A673 (cell line): ENCODE measurements at regions not wholly inside any gene's neighbourhood (a gene's known extent, or its start where the extent isn't known, plus 50 kb on each side); places are given as distances from the start of the nearest gene placed in this dataset.

Source experiments
- EZH2 ChIP-seq: fragments of 200-600 bp; sonication (generic); IDR thresholded peaks from 2 replicates; pipeline ENCODE4 v1.6.1; 2017; ENCODE audit warnings: borderline replicate concordance, low read depth, mild to moderate bottlenecking, mixed read lengths, antibody characterized with exemption, low read length; ENCODE audit not compliant: poor library complexity, severe bottlenecking
- TF ChIP-seq, protein P1 (sequence below): fragments of 300-800, 200-600 bp; sonication (generic); conservative IDR thresholded peaks from 2 replicates; pipeline ENCODE4 v1.5.1; 2017; ENCODE audit warnings: low read depth, mild to moderate bottlenecking, antibody characterized with exemption, low read length, moderate library complexity, mixed read lengths

DNA sequence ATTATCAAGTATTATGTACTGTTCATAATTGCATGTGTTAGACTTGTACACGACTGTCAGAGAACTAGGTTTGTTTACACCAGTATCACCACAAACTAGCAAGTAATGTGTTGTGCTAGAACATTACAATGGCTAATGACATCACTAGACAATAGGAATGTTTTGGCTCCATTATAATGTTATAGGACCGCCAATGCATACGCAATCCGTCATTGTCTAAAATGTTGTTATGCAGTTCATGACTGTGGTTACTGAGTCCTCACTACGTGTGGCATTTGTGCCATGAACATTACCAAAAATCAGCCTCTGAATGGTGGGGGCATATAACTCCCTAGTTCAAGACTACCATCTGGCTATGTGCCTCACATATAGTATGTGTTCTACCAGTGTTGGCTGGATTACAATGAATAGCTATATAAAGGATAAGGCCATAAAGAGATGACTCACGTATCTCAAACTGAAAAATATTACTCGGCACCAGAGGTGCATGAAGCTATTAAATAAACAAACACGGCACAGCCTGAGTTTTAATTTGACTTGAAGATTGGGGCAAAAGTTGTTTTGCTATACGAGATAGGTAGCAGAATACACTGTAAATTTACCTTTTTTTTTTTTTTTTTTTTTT lies 89.1 kb upstream of the COL24A1 start:
- TF ChIP-seq EZH2: no peak
- TF ChIP-seq, protein P1, sequence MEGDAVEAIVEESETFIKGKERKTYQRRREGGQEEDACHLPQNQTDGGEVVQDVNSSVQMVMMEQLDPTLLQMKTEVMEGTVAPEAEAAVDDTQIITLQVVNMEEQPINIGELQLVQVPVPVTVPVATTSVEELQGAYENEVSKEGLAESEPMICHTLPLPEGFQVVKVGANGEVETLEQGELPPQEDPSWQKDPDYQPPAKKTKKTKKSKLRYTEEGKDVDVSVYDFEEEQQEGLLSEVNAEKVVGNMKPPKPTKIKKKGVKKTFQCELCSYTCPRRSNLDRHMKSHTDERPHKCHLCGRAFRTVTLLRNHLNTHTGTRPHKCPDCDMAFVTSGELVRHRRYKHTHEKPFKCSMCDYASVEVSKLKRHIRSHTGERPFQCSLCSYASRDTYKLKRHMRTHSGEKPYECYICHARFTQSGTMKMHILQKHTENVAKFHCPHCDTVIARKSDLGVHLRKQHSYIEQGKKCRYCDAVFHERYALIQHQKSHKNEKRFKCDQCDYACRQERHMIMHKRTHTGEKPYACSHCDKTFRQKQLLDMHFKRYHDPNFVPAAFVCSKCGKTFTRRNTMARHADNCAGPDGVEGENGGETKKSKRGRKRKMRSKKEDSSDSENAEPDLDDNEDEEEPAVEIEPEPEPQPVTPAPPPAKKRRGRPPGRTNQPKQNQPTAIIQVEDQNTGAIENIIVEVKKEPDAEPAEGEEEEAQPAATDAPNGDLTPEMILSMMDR: no peak
